WERI-Rb-1 (cell line): ENCODE measurements at regions not wholly inside any gene's neighbourhood (a gene's known extent, or its start where the extent isn't known, plus 50 kb on each side); places are given as distances from the start of the nearest gene placed in this dataset.

Experiments used
- DNase-seq: peaks from one replicate; pipeline ENCODE4 v3.0.0-alpha.2; 2020
- H3K27ac ChIP-seq: fragments of 250-450 bp; sonication (Bioruptor Pico); 2 replicates; pipeline ENCODE4 v1.5.1; 2020; ENCODE audit warnings: mild to moderate bottlenecking, moderate library complexity
- H3K27me3 ChIP-seq: fragments of 250-450 bp; sonication (Bioruptor Pico); 2 replicates; pipeline ENCODE4 v1.5.1; 2021; ENCODE audit warnings: mild to moderate bottlenecking, low read depth, moderate library complexity; ENCODE audit not compliant: insufficient read depth, severe bottlenecking
- H3K36me3 ChIP-seq: fragments of 250-450 bp; sonication (Bioruptor Pico); 2 replicates; pipeline ENCODE4 v1.5.1; 2020; ENCODE audit warnings: mild to moderate bottlenecking, moderate library complexity
- H3K4me3 ChIP-seq: 2 replicates; pipeline ENCODE4 v1.5.1; 2011; ENCODE audit warnings: low read depth, mild to moderate bottlenecking, control low read depth, low read length
- H3K9me3 ChIP-seq: fragments of 250-450 bp; sonication (Bioruptor Pico); 2 replicates; pipeline ENCODE4 v1.5.1; 2021; ENCODE audit warnings: mild to moderate bottlenecking, moderate library complexity; ENCODE audit not compliant: severe bottlenecking
- TF ChIP-seq, protein P1 (sequence below): IDR thresholded peaks from 2 replicates; pipeline ENCODE4 v1.5.1; 2011; ENCODE audit warnings: low read depth, mild to moderate bottlenecking, control low read depth, inconsistent platforms, low read length

DNA sequence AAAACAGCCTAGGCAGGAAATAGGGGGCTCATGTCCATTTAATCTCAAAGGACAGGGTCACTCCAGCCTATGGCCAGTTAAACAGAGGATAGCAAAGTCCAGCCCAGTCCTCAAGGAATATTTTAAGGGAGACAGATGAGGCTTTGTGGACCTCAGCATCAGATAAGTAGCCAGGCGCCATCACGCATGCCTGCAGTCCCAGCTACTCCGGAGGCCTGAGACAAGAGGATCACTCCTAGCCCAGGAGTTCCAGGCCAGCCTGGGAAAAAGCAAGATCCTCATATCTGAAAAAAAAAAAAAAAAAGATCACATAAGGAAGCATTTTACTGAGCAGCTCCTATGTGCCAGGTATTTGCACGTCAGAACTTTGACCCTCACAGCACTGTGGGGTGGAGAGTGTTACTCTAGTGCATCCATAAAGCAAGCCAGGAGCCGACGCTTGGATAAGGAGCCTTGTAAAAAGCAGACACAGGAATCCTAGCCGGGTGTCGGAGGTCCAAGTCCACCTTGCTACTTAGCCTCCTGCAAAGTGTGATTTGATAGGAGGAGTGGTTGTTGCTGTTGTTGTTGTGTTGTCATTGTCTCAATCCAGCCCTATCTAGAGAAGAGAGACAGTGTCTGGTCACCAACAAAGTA is 61.8 kb upstream of the DOCK1 start:
- Histone ChIP-seq H3K27me3 (no peaks in the 10 kb centered on the region), H3K36me3 (no peaks in the 10 kb centered on the region), H3K27ac (no peak overlapping the region), H3K4me3 (no peak overlapping the region), H3K9me3 (no peaks in the 10 kb centered on the region)
- TF ChIP-seq, protein P1, sequence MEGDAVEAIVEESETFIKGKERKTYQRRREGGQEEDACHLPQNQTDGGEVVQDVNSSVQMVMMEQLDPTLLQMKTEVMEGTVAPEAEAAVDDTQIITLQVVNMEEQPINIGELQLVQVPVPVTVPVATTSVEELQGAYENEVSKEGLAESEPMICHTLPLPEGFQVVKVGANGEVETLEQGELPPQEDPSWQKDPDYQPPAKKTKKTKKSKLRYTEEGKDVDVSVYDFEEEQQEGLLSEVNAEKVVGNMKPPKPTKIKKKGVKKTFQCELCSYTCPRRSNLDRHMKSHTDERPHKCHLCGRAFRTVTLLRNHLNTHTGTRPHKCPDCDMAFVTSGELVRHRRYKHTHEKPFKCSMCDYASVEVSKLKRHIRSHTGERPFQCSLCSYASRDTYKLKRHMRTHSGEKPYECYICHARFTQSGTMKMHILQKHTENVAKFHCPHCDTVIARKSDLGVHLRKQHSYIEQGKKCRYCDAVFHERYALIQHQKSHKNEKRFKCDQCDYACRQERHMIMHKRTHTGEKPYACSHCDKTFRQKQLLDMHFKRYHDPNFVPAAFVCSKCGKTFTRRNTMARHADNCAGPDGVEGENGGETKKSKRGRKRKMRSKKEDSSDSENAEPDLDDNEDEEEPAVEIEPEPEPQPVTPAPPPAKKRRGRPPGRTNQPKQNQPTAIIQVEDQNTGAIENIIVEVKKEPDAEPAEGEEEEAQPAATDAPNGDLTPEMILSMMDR, result no peak
- DNase-seq, result no peak

DNA sequence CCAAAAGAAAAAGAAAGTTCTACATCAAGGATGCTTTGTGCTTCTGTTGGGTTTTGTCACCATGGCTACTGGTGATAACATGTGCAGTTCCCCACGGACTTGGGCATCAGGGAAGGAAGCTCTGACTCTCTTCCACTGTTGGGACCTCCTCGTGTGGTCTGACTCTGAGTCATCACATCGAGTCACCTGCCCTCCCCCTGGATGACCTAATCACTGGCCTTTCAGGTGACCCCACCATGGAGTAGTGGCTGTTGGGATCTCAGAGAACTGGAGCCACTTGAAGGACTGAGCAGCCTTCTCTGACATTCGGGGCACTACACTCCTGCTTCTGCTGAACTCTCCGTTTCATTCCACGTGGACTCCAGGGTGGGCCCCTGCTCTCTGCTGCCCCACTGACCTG is 60.8 kb upstream of the DOCK1 start:
- Histone ChIP-seq H3K27me3 (no peaks in the 10 kb centered on the region), H3K27ac (no peak overlapping the region), H3K9me3 (no peaks in the 10 kb centered on the region), H3K36me3 (no peaks in the 10 kb centered on the region), H3K4me3 (no peak overlapping the region)
- TF ChIP-seq, protein P1, result no peak
- DNase-seq, result no peak

DNA sequence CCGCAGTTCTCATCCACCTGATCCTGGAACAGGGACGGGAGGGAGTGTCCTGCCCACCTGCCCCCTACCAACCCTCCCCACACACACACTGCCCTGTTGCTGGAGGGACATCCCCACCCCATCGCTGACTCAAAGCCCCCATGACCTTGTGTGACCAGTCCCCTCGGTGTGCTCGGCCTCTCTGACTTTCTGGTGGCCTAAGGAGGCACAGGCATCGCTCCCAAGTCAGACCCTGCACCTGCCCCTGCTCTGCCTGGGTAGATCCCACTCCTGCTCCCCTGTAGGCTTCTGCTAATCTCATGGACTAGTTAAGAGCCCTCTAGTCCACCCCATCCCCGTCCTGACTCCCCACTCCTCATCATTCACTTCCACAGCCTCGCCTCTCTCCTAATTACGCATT is 58.8 kb upstream of the DOCK1 start:
- Histone ChIP-seq H3K36me3 (no peaks in the 10 kb centered on the region), H3K27ac (no peak overlapping the region), H3K27me3 (no peaks in the 10 kb centered on the region), H3K4me3 (no peak overlapping the region), H3K9me3 (no peaks in the 10 kb centered on the region)
- TF ChIP-seq, protein P1, result no peak
- no peak for DNase-seq

DNA sequence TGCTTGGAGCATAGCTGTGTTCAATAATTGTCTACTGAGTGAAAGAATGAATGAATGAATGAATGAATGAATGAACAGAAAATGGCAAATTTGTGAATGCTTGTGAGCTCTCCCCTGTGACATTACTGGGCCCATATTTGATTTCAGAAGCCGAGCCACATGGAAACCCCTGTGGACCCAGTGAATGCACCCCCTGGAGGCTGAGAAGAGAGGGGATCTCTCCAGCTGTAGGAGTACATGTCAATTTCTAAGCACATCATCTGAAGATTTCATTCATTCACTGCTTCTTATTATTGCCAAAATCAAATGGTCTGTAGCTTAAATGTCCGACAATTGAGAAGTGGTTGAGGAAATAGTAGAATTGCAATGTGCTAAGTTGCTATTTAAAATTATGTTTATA is 58.3 kb upstream of the DOCK1 start:
- TF ChIP-seq, protein P1, result no peak
- Histone ChIP-seq H3K27me3 (no peaks in the 10 kb centered on the region), H3K36me3 (no peaks in the 10 kb centered on the region), H3K27ac (no peak overlapping the region), H3K4me3 (no peak overlapping the region), H3K9me3 (no peaks in the 10 kb centered on the region)
- no peak for DNase-seq

DNA sequence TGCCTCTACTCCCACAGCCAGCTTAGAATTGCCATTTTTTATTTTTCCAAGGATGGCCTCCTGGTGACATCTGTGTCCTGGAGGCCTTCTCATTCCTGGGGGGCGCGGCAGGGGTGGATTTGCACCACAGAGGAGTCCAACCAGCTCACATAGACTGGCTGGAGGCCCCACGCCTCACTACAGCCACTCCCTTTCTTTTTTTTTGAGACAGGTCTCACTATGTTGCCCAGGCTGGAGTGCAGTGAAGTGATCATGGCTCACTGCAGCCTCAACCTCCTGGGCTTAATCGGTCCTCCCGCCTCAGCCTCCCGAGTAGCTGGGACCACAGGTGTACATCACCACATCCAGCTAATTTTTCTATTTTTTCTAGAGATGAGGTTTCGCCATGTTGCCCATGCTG is 57.6 kb upstream of the DOCK1 start:
- no peaks in the 10 kb centered on the region for H3K36me3 ChIP-seq
- no peaks in the 10 kb centered on the region for H3K27me3 ChIP-seq
- H3K9me3 ChIP-seq, result no peaks in the 10 kb centered on the region
- no peak for DNase-seq
- no peak overlapping the region for H3K4me3 ChIP-seq
- no peak overlapping the region for H3K27ac ChIP-seq
- TF ChIP-seq, protein P1, result no peak

DNA sequence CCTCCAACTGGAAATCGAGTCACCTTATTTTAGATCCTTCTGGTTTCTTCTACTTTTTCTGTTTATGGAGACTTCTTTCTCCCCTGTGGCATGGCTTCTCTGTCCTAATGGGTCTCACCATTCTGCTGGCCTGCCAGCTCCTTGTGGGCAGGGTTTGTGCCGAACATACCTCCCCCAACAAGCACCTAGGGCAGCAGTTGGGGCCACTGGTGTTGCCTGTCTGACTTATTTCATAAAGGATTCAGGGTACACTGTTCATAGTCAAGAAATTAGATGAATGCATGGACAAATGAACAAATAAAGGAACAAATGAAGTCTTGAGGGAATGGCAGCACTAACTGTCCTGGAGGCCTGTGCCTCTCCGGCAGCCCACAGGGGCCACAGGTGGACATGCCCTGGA is 55.6 kb upstream of the DOCK1 start:
- H3K4me3 ChIP-seq, result no peak overlapping the region
- H3K27me3 ChIP-seq, result no peaks in the 10 kb centered on the region
- no peaks in the 10 kb centered on the region for H3K36me3 ChIP-seq
- no peak overlapping the region for H3K27ac ChIP-seq
- TF ChIP-seq, protein P1, result no peak
- no peaks in the 10 kb centered on the region for H3K9me3 ChIP-seq
- no peak for DNase-seq
